ENCODE measurements at regions not wholly inside any gene's neighbourhood (a gene's known extent, or its start where the extent isn't known, plus 50 kb on each side); places are given as distances from the start of the nearest gene placed in this dataset.

DNA sequence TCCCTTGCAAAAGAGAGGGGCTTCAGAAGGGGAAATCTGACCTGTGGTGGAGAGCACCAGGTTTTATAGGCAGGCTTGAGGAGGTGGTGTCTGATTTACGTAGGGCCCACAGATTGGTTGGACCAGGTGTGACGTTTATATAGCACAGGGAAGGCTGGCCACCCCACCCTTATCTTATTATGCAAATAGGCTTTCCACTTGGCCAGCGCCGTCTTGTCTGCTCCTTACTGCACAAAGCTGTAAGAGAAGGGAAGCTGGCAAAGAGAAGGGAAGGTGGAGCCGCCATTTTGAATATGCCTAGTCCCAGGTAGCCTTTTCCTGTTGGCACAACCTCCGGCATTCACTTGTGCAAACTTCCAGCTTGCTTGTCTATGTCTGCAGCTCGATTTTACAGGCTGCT, 221.4 kb downstream of the GATA3 start:
- 94% methylated on average over 3 of the region's 7 CpGs for WGBS (ENCODE audit: insufficient coverage)
- POLR2A ChIA-PET = no interaction called here
- Histone ChIP-seq H3K27ac (ENCODE audit: low read length) (no peak overlapping the region), H3K4me3 (ENCODE audit: control insufficient read depth in 1 of 2, extremely low read depth in 1 of 2, low read length in 1 of 2) (no peak overlapping the region), H3K36me3 (ENCODE audit: control insufficient read depth in 2 of 2, extremely low read depth in 1 of 2, insufficient read depth in 1 of 2, low read length in 1 of 2) (no peaks in the 10 kb centered on the region), H3K9me3 (no peaks in the 10 kb centered on the region), H3K27me3 (replicated peaks in 1 of 2; ENCODE audit: control insufficient read depth in 2 of 2, extremely low read depth in 1 of 2, insufficient read depth in 2 of 2, low read length in 1 of 2) (no peaks in the 10 kb centered on the region), H3K4me1 (ENCODE audit: control insufficient read depth in 1 of 2, extremely low read depth in 1 of 2, insufficient read depth in 2 of 2, low read length in 2 of 2) (no peaks in the 10 kb centered on the region)
- Mint-ChIP-seq H3K9me3 (peaks cover 0 to 5% (median 0%) of the 10 kb centered on the region in 3 donors), H3K27ac (no peak overlapping the region), H3K4me3 (no peak overlapping the region), H3K4me1 (no peaks in the 10 kb centered on the region), H3K36me3 (no peaks in the 10 kb centered on the region), H3K27me3 (no peaks in the 10 kb centered on the region)
- DNase-seq = no peak
- no peak for ATAC-seq (replicated peaks in 1 of 4)
- CTCF ChIA-PET = no interaction called here

GRCh38 chr10:8278099-8278498, 223.6 kb downstream of the GATA3 start:
- Histone ChIP-seq H3K4me1 (ENCODE audit: control insufficient read depth in 1 of 2, extremely low read depth in 1 of 2, insufficient read depth in 2 of 2, low read length in 2 of 2) (no peaks in the 10 kb centered on the region), H3K4me3 (ENCODE audit: control insufficient read depth in 1 of 2, extremely low read depth in 1 of 2, low read length in 1 of 2) (no peak overlapping the region), H3K36me3 (ENCODE audit: control insufficient read depth in 2 of 2, extremely low read depth in 1 of 2, insufficient read depth in 1 of 2, low read length in 1 of 2) (no peaks in the 10 kb centered on the region), H3K27me3 (replicated peaks in 1 of 2; ENCODE audit: control insufficient read depth in 2 of 2, extremely low read depth in 1 of 2, insufficient read depth in 2 of 2, low read length in 1 of 2) (no peaks in the 10 kb centered on the region), H3K27ac (ENCODE audit: low read length) (no peak overlapping the region), H3K9me3 (no peaks in the 10 kb centered on the region)
- DNase-seq (no peak), ATAC-seq (replicated peaks in 1 of 4) (no peak)
- Mint-ChIP-seq H3K9me3 (peaks cover 0 to 5% (median 0%) of the 10 kb centered on the region in 3 donors), H3K27ac (no peak overlapping the region), H3K27me3 (no peaks in the 10 kb centered on the region), H3K4me3 (no peak overlapping the region), H3K36me3 (no peaks in the 10 kb centered on the region), H3K4me1 (peaks cover 6 to 11% (median 9%) of the 10 kb centered on the region in 3 donors)
- POLR2A ChIA-PET = no interaction called here
- CTCF ChIA-PET = interaction anchor here in 1 of 2 donors (0.6 kb wide), 1 partner anchor 120 kb away, joined by 3 read pairs; no protein-coding TSS in a partner anchor
- 86% methylated on average over 4 of the region's 4 CpGs for WGBS (ENCODE audit: insufficient coverage)

GRCh38 chr10:8279598-8279997, 225.1 kb downstream of the GATA3 start:
- POLR2A ChIA-PET = interaction anchor here (0.6 kb wide), 2 partner anchors 50 to 166 kb away, joined by 3 to 4 read pairs; no protein-coding TSS in a partner anchor
- Mint-ChIP-seq H3K36me3 (no peaks in the 10 kb centered on the region), H3K4me3 (no peak overlapping the region), H3K27ac (no peak overlapping the region), H3K27me3 (no peaks in the 10 kb centered on the region), H3K4me1 (peaks cover 6 to 11% (median 9%) of the 10 kb centered on the region in 3 donors), H3K9me3 (peaks cover 0 to 2% (median 0%) of the 10 kb centered on the region in 3 donors)
- Histone ChIP-seq H3K27ac (ENCODE audit: low read length) (no peak overlapping the region), H3K4me1 (ENCODE audit: control insufficient read depth in 1 of 2, extremely low read depth in 1 of 2, insufficient read depth in 2 of 2, low read length in 2 of 2) (no peaks in the 10 kb centered on the region), H3K36me3 (ENCODE audit: control insufficient read depth in 2 of 2, extremely low read depth in 1 of 2, insufficient read depth in 1 of 2, low read length in 1 of 2) (no peaks in the 10 kb centered on the region), H3K4me3 (ENCODE audit: control insufficient read depth in 1 of 2, extremely low read depth in 1 of 2, low read length in 1 of 2) (no peak overlapping the region), H3K27me3 (replicated peaks in 1 of 2; ENCODE audit: control insufficient read depth in 2 of 2, extremely low read depth in 1 of 2, insufficient read depth in 2 of 2, low read length in 1 of 2) (no peaks in the 10 kb centered on the region), H3K9me3 (no peaks in the 10 kb centered on the region)
- CTCF ChIA-PET = interaction anchor here in 1 of 2 donors (0.6 kb wide), 1 partner anchor 539 kb away, joined by 3 read pairs; no protein-coding TSS in a partner anchor
- 85% methylated on average over 2 of the region's 2 CpGs for WGBS (ENCODE audit: insufficient coverage)
- DNase-seq (no peak), ATAC-seq (replicated peaks in 1 of 4) (no peak)

GRCh38 chr10:8280946-8281345, 226.5 kb downstream of the GATA3 start:
- no peak overlapping the region for H3K27ac Mint-ChIP-seq
- no peaks in the 10 kb centered on the region for H3K9me3 Mint-ChIP-seq
- Histone ChIP-seq H3K4me3 (ENCODE audit: control insufficient read depth in 1 of 2, extremely low read depth in 1 of 2, low read length in 1 of 2) (no peak overlapping the region), H3K36me3 (ENCODE audit: control insufficient read depth in 2 of 2, extremely low read depth in 1 of 2, insufficient read depth in 1 of 2, low read length in 1 of 2) (no peaks in the 10 kb centered on the region), H3K27me3 (replicated peaks in 1 of 2; ENCODE audit: control insufficient read depth in 2 of 2, extremely low read depth in 1 of 2, insufficient read depth in 2 of 2, low read length in 1 of 2) (no peaks in the 10 kb centered on the region), H3K9me3 (no peaks in the 10 kb centered on the region), H3K27ac (ENCODE audit: low read length) (no peak overlapping the region), H3K4me1 (ENCODE audit: control insufficient read depth in 1 of 2, extremely low read depth in 1 of 2, insufficient read depth in 2 of 2, low read length in 2 of 2) (no peaks in the 10 kb centered on the region)
- no peak for DNase-seq
- ChIA-PET CTCF (no interaction called here), POLR2A (no interaction called here)
- no peaks in the 10 kb centered on the region for H3K36me3 Mint-ChIP-seq
- WGBS (ENCODE audit: insufficient coverage) = 98% methylated on average over 5 of the region's 7 CpGs
- no peak overlapping the region for H3K4me3 Mint-ChIP-seq
- H3K27me3 Mint-ChIP-seq = no peaks in the 10 kb centered on the region
- H3K4me1 Mint-ChIP-seq = peaks cover 6 to 11% (median 9%) of the 10 kb centered on the region in 3 donors
- no peak for ATAC-seq (replicated peaks in 1 of 4)

GRCh38 chr10:8282340-8282739, 227.9 kb downstream of the GATA3 start:
- no peak overlapping the region for H3K27ac Mint-ChIP-seq
- H3K4me3 Mint-ChIP-seq = no peak overlapping the region
- DNase-seq (peak in 1 of 35 experiments; percentile 1), ATAC-seq (replicated peaks in 1 of 4) (no peak)
- H3K36me3 Mint-ChIP-seq = no peaks in the 10 kb centered on the region
- no peaks in the 10 kb centered on the region for H3K9me3 Mint-ChIP-seq
- peaks cover 6 to 11% (median 9%) of the 10 kb centered on the region in 3 donors for H3K4me1 Mint-ChIP-seq
- no peaks in the 10 kb centered on the region for H3K4me1 ChIP-seq (ENCODE audit: control insufficient read depth in 1 of 2, extremely low read depth in 1 of 2, insufficient read depth in 2 of 2, low read length in 2 of 2)
- H3K27ac ChIP-seq (ENCODE audit: low read length) = no peak overlapping the region
- no peaks in the 10 kb centered on the region for H3K36me3 ChIP-seq (ENCODE audit: control insufficient read depth in 2 of 2, extremely low read depth in 1 of 2, insufficient read depth in 1 of 2, low read length in 1 of 2)
- no peaks in the 10 kb centered on the region for H3K9me3 ChIP-seq
- POLR2A ChIA-PET = no interaction called here
- WGBS (ENCODE audit: insufficient coverage) = 33% methylated on average over 3 of the region's 4 CpGs
- no peaks in the 10 kb centered on the region for H3K27me3 ChIP-seq (replicated peaks in 1 of 2; ENCODE audit: control insufficient read depth in 2 of 2, extremely low read depth in 1 of 2, insufficient read depth in 2 of 2, low read length in 1 of 2)
- no peaks in the 10 kb centered on the region for H3K27me3 Mint-ChIP-seq
- CTCF ChIA-PET = interaction anchor here in 1 of 2 donors (0.7 kb wide), 1 partner anchor 134 kb away, joined by 3 read pairs; no protein-coding TSS in a partner anchor
- H3K4me3 ChIP-seq (ENCODE audit: control insufficient read depth in 1 of 2, extremely low read depth in 1 of 2, low read length in 1 of 2) = no peak overlapping the region

DNA sequence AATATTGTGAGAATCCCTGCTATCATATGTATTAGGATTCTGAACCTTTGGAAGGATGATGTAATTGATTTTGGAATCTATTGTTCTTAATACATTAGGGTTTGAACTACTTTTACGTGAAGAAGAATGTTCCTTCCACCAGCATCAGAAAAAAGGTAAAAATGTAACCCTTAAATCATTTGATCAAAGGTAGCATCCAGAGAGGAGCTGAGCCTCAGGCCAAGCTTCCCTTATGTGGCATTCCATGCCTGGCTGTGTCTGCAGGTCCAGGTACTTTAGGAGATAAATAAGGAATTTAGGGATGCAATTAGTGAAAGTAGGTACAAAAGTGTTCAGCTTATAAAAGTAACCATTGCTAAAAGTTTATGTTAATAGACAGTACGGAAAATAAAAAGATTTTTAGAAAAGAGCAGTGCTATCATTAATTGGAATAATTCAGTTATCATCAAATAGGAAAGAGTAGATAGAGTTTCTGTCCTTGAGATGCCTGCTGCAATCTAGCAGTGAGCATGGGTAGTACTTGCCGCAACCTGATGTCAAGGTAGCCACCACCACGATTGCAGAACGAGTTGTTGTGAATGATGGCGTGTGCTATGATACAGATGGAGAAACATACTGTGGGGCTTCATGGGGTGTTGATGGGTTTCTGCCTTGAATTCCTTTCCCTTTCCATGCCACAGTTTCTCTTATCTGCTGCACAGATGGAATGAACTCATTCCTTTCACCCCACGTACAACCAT, 228.8 kb downstream of the GATA3 start:
- WGBS (ENCODE audit: insufficient coverage) = 100% methylated on average over 3 of the region's 7 CpGs
- ATAC-seq (replicated peaks in 1 of 4) = no peak
- no peak overlapping the region for H3K27ac ChIP-seq (ENCODE audit: low read length)
- H3K9me3 ChIP-seq = no peaks in the 10 kb centered on the region
- H3K36me3 Mint-ChIP-seq = no peaks in the 10 kb centered on the region
- H3K4me3 Mint-ChIP-seq = no peak overlapping the region
- H3K9me3 Mint-ChIP-seq = no peaks in the 10 kb centered on the region
- peaks cover 6 to 11% (median 9%) of the 10 kb centered on the region in 3 donors for H3K4me1 Mint-ChIP-seq
- ChIA-PET CTCF (interaction anchor here in 1 of 2 donors (0.6 kb wide), 1 partner anchor 147 kb away, joined by 4 read pairs; no protein-coding TSS in a partner anchor), POLR2A (no interaction called here)
- no peak overlapping the region for H3K27ac Mint-ChIP-seq
- no peak overlapping the region for H3K4me3 ChIP-seq (ENCODE audit: control insufficient read depth in 1 of 2, extremely low read depth in 1 of 2, low read length in 1 of 2)
- DNase-seq = no peak
- H3K27me3 ChIP-seq (replicated peaks in 1 of 2; ENCODE audit: control insufficient read depth in 2 of 2, extremely low read depth in 1 of 2, insufficient read depth in 2 of 2, low read length in 1 of 2) = no peaks in the 10 kb centered on the region
- H3K36me3 ChIP-seq (ENCODE audit: control insufficient read depth in 2 of 2, extremely low read depth in 1 of 2, insufficient read depth in 1 of 2, low read length in 1 of 2) = no peaks in the 10 kb centered on the region
- H3K27me3 Mint-ChIP-seq = no peaks in the 10 kb centered on the region
- no peaks in the 10 kb centered on the region for H3K4me1 ChIP-seq (ENCODE audit: control insufficient read depth in 1 of 2, extremely low read depth in 1 of 2, insufficient read depth in 2 of 2, low read length in 2 of 2)
